ENCODE measurements at regions not wholly inside any gene's neighbourhood (a gene's known extent, or its start where the extent isn't known, plus 50 kb on each side); places are given as distances from the start of the nearest gene placed in this dataset.

DNA sequence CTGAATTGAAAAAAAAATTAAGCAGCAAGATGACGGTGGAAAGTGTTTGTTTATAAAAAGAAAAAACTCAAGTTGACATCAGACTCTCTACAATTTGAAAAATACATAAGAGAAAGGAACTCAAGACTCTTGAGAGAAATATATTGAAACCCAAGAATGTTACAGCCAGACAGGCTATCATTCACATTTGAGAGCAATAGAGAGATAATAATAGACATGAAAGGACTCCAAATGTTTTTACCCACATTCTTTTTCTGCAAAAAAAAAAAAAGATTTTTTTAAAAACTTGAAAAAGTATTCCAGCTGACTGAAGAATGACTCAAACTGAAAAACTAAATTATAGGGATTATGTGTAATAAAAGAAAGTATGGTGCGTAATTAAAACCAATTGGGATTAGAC lies 532.4 kb downstream of the INHBA start:
- TF ChIP-seq POLR2AphosphoS5 (IDR thresholded peaks at IDR 0.05; ENCODE audit: low read depth, low read length) (no peak), TAF1 (IDR thresholded peaks at IDR 0.05; ENCODE audit: borderline replicate concordance, low read depth, low read length) (no peak)
